CD14-positive monocyte (primary cell): ENCODE measurements at regions not wholly inside any gene's neighbourhood (a gene's known extent, or its start where the extent isn't known, plus 50 kb on each side); places are given as distances from the start of the nearest gene placed in this dataset.

Source experiments
- DNase-seq, 3 donors: peaks; one replicate each; pipeline ENCODE4 v3.0.0-alpha.2; 2011 to 2022
- H2AFZ ChIP-seq: 2 replicates; pipeline ENCODE4 v1.6.0; 2012; ENCODE audit warnings: mild to moderate bottlenecking, low read depth, low read length, inconsistent platforms; ENCODE audit not compliant: insufficient read depth, poor library complexity, severe bottlenecking
- H3K27ac ChIP-seq, 2 donors: 1 replicate in 1 of 2; 2 replicates in 1 of 2; pipeline ENCODE4 v1.5.1; 2012 to 2013; ENCODE audit warnings: low read length in 2 of 2, control low read depth in 1 of 2, inconsistent platforms in 1 of 2, low read depth in 1 of 2, mild to moderate bottlenecking in 1 of 2
- H3K27me3 ChIP-seq, 2 donors: one replicate each; pipeline versions ENCODE4 v1.6.0 to v1.6.1; 2011 to 2013; ENCODE audit warnings: low read length in 2 of 2; ENCODE audit not compliant: control insufficient read depth in 2 of 2, insufficient read depth in 2 of 2
- H3K36me3 ChIP-seq, 2 donors: replicated peaks in 1 of 2; 1 replicate in 1 of 2; 2 replicates in 1 of 2; pipeline versions ENCODE4 v1.5.1 to v1.6.1; 2012 to 2013; ENCODE audit warnings: low read length in 2 of 2, control low read depth in 1 of 2, inconsistent platforms in 1 of 2, mild to moderate bottlenecking in 1 of 2; ENCODE audit not compliant: insufficient read depth in 2 of 2, control insufficient read depth in 1 of 2
- H3K4me1 ChIP-seq, 2 donors: 1 replicate in 1 of 2; 2 replicates in 1 of 2; pipeline versions ENCODE4 v1.5.1 to v1.6.1; 2012 to 2013; ENCODE audit warnings: low read length in 2 of 2, control low read depth in 1 of 2, inconsistent platforms in 1 of 2, mild to moderate bottlenecking in 1 of 2, moderate library complexity in 1 of 2; ENCODE audit not compliant: insufficient read depth in 2 of 2, control insufficient read depth in 1 of 2
- H3K4me2 ChIP-seq: replicated peaks from 2 replicates; pipeline ENCODE3; 2012; ENCODE audit warnings: low read length, moderate library complexity, mild to moderate bottlenecking; ENCODE audit not compliant: poor library complexity, severe bottlenecking; ENCODE audit errors: extremely low read depth
- H3K4me3 ChIP-seq, 3 experiments: fragments of 200-600 bp in 1 of 3; sonication (generic) in 1 of 3; replicated peaks in 1 of 3; 1 replicate in 2 of 3; 2 replicates in 1 of 3; pipeline ENCODE4 v1.5.1; 2011 to 2013; ENCODE audit warnings: low read length in 3 of 3, mild to moderate bottlenecking in 3 of 3, control low read depth in 2 of 3, low read depth in 2 of 3, inconsistent platforms in 1 of 3, moderate library complexity in 1 of 3
- H3K79me2 ChIP-seq: 2 replicates; pipeline ENCODE4 v1.6.0; 2012; ENCODE audit warnings: mild to moderate bottlenecking, control low read depth, inconsistent platforms, low read length, moderate library complexity; ENCODE audit not compliant: insufficient read depth
- H3K9ac ChIP-seq: 2 replicates; pipeline ENCODE4 v1.6.0; 2017; ENCODE audit warnings: low read length, mild to moderate bottlenecking; ENCODE audit not compliant: insufficient read depth, poor library complexity, severe bottlenecking
- H3K9me3 ChIP-seq, 2 donors: replicated peaks in 1 of 2; 1 replicate in 1 of 2; 2 replicates in 1 of 2; pipeline versions ENCODE4 v1.5.1 to v1.6.1; 2012 to 2013; ENCODE audit warnings: low read length in 2 of 2, control low read depth in 1 of 2; ENCODE audit not compliant: control insufficient read depth in 1 of 2, insufficient read depth in 1 of 2
- H4K20me1 ChIP-seq: 2 replicates; pipeline ENCODE4 v1.6.0; 2012; ENCODE audit warnings: mild to moderate bottlenecking, low read length, control low read depth, moderate library complexity; ENCODE audit not compliant: insufficient read depth
- H3K27ac Mint-ChIP-seq, 7 donors: one replicate each; pipeline ENCODE4 v1.8.0; 2020; ENCODE audit warnings: mild to moderate bottlenecking in 7 of 7, mixed read lengths in 7 of 7, moderate library complexity in 6 of 7, inconsistent platforms in 2 of 7
- H3K27me3 Mint-ChIP-seq, 3 donors: one replicate each; pipeline ENCODE4 v1.8.0; 2021 to 2022; ENCODE audit warnings: low read depth in 3 of 3, mild to moderate bottlenecking in 3 of 3, mixed read lengths in 3 of 3, moderate library complexity in 3 of 3, inconsistent platforms in 1 of 3
- H3K36me3 Mint-ChIP-seq, 2 donors: one replicate each; pipeline ENCODE4 v1.8.0; 2020; ENCODE audit warnings: mixed read lengths in 2 of 2, inconsistent platforms in 1 of 2, mild to moderate bottlenecking in 1 of 2
- H3K4me1 Mint-ChIP-seq: one replicate; pipeline ENCODE4 v1.8.0; 2020; ENCODE audit warnings: mild to moderate bottlenecking, mixed read lengths
- H3K4me3 Mint-ChIP-seq, 2 donors: one replicate each; pipeline ENCODE4 v1.8.0; 2020; ENCODE audit warnings: mild to moderate bottlenecking in 2 of 2, mixed read lengths in 2 of 2, moderate library complexity in 1 of 2
- H3K9me3 Mint-ChIP-seq, 7 donors: one replicate each; pipeline ENCODE4 v1.8.0; 2020 to 2022; ENCODE audit warnings: mixed read lengths in 7 of 7, mild to moderate bottlenecking in 6 of 7, moderate library complexity in 6 of 7, inconsistent platforms in 2 of 7
- WGBS: methylation state at CpG from one replicate; pipeline ENCODE4 v1.1.5; 2013; ENCODE audit warnings: missing lambda C conversion rate; ENCODE audit not compliant: insufficient coverage; 5-methylcytosine and 5-hydroxymethylcytosine counted together
- intact Hi-C, 2 donors: fragments of 100-400 bp; cut with micrococcal nuclease; formaldehyde crosslinking; loops; one replicate each; pipeline versions ENCODE4 v1.15.0 to v1.15.1; 2023
- TF ChIP-seq, protein P1 (sequence below): fragments of 200-600 bp; IDR thresholded peaks from one replicate; pipeline ENCODE4 v1.8.0; 2022; ENCODE audit warnings: antibody characterized with exemption, mild to moderate bottlenecking

DNA sequence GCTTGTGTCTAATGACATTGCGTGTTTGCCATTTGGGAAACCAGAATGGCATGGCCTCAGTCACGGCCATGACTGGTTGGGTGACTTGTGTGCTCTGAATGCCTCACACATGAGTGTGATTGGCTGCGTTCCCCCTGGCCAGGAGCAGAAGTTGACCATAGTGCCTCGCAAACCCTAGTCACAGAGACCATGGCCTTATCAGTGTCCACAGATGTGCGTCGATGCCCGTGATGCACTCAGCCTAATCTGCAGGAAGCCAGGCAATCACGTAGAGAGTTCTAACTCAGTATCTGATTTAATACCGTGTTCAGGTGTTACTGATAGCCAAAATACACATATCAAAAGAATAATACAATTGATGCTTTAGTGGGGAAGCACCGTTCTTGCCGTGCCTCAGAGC is 64.0 kb downstream of the BOLA3 start:
- no peak for DNase-seq
- intact Hi-C loops = no loop called here
- Histone ChIP-seq H4K20me1 (peaks cover 99% of the 10 kb centered on the region), H3K27me3 (no peaks in the 10 kb centered on the region), H3K4me1 (peaks cover 24% of the 10 kb centered on the region in 2 donors), H2AFZ (no peak overlapping the region), H3K36me3 (peaks cover 76 to 84% of the 10 kb centered on the region in 2 donors), H3K4me2 (no peak overlapping the region), H3K4me3 (no peak overlapping the region), H3K27ac (no peak overlapping the region), H3K79me2 (peaks cover 66% of the 10 kb centered on the region), H3K9me3 (no peaks in the 10 kb centered on the region), H3K9ac (no peak overlapping the region)
- H3K36me3 Mint-ChIP-seq = peaks cover 66 to 86% of the 10 kb centered on the region in 2 donors
- TF ChIP-seq, protein P1, sequence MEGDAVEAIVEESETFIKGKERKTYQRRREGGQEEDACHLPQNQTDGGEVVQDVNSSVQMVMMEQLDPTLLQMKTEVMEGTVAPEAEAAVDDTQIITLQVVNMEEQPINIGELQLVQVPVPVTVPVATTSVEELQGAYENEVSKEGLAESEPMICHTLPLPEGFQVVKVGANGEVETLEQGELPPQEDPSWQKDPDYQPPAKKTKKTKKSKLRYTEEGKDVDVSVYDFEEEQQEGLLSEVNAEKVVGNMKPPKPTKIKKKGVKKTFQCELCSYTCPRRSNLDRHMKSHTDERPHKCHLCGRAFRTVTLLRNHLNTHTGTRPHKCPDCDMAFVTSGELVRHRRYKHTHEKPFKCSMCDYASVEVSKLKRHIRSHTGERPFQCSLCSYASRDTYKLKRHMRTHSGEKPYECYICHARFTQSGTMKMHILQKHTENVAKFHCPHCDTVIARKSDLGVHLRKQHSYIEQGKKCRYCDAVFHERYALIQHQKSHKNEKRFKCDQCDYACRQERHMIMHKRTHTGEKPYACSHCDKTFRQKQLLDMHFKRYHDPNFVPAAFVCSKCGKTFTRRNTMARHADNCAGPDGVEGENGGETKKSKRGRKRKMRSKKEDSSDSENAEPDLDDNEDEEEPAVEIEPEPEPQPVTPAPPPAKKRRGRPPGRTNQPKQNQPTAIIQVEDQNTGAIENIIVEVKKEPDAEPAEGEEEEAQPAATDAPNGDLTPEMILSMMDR = no peak
- H3K9me3 Mint-ChIP-seq = no peaks in the 10 kb centered on the region
- no peak overlapping the region for H3K4me3 Mint-ChIP-seq
- no peaks in the 10 kb centered on the region for H3K27me3 Mint-ChIP-seq
- 97% methylated on average over 9 of the region's 11 CpGs for WGBS
- H3K4me1 Mint-ChIP-seq = peaks cover 23% of the 10 kb centered on the region
- no peak overlapping the region for H3K27ac Mint-ChIP-seq
